ENCODE measurements at regions not wholly inside any gene's neighbourhood (a gene's known extent, or its start where the extent isn't known, plus 50 kb on each side); places are given as distances from the start of the nearest gene placed in this dataset.
"Not testable (repeated sequence)": the region's sequence is repeated elsewhere in the genome, so short reads cannot be mapped to it uniquely, and the experiment has no call there.

GRCh38 chr5:26535215-26535614 is 503.2 kb downstream of the CDH9 start:
- DNase-seq, result no peak

GRCh38 chr5:26530305-26530704 is 508.1 kb downstream of the CDH9 start:
- no peak for DNase-seq

DNA sequence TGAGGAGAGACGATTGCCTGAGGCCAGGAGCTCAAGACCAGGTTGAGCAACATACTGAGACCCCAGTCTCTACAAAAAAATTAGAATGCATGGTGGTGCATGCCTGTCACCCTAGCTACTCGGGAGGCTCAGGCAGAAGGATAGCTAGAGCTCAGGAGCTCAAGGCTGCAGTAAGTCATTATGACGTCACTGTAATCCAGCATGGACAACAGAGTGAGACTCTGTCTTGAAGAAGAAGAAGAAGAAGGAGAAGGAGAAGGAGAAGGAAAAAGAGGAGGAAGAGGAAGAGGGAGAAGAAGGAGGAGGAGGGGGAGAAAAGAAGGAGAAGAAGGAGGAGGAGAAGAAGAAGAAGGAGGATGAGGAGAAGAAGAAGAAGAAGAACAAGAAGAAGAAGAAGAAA is 519.1 kb downstream of the CDH9 start:
- no peak for DNase-seq

GRCh38 chr5:26518065-26518464 is 520.3 kb downstream of the CDH9 start:
- DNase-seq, result no peak

- DNase-seq, result no peak
Observed at GRCh38 chr5:26498972-26499371, 539.4 kb downstream of the CDH9 start.

DNA sequence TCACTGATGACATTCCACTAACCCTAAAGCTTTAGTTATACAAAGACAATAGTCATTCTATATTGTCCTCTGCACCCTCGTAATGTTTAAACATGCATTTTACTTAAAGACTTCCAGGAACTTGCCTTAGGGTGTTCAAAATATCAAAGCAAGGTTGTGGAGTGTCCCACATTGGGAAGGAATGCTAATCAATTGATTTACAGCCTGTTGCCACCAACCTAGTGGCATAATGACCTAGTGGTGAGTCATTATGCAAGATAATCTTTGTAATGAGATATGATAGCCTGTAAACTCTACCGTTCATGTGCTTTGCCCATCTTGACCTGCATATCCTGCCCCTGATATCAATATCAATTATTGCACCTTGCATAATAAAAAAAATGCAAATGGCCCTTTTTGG is 542.9 kb downstream of the CDH9 start:
- DNase-seq, result peak; percentile 1

GRCh38 chr5:26492906-26493459 is 545.4 kb downstream of the CDH9 start:
- DNase-seq, result no peak

DNA sequence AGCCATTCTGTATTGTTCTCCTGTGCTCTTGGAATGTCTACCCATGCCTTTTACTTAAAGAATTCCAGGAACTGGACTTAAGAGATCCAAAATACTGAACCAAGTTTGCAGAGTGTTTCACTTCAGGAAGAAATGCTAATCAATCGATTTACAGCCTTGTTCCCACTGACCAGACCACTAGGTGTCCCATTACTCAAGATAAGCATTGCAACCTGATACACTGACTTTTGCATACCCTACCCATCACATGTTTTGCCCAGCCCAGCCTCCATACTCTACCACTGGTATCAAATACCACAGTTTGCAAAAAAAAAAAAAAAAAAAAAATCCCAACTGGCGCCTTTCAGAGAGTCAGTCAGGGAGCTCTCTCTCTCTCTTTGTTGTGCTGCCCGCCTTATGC is 550.8 kb downstream of the CDH9 start:
- DNase-seq, result peak; percentile 6

- DNase-seq, result no peak
Observed at GRCh38 chr5:26486631-26487030, 551.8 kb downstream of the CDH9 start.

GRCh38 chr5:26485146-26485860 is 553.1 kb downstream of the CDH9 start:
- DNase-seq, result not testable (repeated sequence)

DNA sequence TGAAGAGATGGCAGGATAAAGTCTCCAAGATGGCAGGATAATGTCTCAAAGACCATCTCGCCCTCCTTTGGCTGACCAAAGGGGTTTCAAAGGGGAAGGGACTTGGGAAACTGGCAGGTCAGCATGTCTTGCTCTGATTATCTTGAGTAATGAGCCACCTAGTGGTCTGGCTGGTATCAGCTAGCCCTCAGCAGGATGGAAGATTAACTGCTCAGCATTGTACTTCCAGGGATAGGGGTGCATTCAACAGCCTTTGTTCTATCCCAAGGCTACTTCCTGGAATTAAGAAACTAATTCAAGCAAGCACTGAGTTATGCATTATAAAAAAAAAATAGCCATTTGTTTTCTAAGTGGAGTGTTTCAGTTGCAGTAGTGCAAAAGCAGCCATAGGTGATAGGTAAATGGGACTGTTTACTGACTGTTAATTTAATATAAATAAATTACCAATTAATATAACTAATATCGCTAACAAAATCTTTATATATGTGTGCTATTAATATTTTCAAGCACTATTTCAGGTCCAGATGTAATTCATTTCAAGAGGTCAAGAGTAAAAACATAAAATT is 555.5 kb downstream of the CDH9 start:
- DNase-seq, result peak; percentile 75

DNA sequence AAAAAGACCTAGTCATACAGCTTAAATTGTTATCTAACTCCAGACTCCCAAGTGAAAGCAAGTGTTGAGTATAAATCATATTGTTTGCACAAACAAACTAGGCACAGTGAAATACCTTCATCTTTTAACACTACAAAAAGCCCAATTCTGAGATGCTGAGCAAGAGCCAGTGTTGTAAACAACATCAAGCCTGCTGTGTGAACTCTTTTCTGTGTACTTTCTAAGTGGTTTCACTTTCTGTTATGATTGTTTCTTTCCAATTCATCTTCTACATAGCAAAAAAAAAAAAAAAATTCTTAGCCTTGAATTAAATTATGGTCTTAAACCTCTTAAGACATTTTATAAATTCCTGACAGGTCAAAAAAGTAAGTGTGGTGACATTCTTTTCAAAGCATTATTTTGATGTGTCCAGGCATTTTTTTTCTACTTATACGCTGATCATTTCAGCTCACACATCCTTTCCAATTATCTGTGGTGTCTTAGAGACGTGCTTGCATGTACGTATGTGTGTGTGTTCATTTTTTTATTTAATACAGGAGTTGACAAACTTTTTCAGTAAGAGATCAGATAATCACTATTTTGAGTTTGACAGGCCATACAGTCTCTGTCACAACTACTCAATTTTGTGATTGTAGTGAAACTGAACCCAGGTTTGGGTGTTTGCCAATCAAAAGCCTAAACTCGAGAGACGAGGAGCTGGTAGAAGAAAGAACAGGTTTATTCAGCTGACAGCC is 556.1 kb downstream of the CDH9 start:
- DNase-seq, result no peak

DNA sequence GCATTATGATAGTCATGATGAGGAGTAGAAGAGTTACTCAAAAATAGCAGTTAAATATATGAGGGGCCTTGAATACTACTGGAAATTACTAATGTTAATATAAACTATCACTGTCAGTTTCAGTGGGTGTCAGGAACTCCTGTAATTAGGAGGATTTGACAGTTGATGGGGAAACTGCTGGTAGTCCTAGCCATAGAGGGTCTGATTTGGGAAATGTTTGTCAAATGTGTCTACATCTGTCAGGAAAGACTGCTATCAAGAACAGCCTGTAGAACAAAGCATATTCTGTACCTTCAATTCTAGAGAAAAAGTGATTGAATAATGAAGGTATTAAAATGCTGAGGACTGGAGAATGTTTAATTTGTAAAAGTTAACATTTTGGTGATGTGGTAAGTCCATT is 567.9 kb downstream of the CDH9 start:
- DNase-seq, result no peak

DNA sequence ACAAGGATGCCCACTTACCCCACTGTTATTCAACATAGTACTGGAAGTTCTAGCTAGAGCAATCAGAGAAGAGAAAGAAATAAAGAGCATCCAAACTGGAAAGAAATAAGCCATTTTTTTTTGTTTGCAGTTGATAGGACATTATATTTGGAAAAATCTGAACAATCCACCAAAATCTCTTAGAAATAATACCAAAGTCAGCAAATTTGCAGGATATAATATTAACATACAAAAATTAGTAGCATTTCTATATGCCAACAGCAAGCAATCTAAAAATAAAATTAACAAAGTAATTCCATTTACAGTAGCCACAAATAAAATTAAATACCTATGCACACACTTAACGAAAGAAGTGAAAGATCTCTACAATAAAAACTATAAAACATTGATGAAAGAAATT is 599.3 kb downstream of the CDH9 start:
- DNase-seq, result no peak

GRCh38 chr5:26434688-26435087 is 603.7 kb downstream of the CDH9 start:
- no peak for DNase-seq

GRCh38 chr5:26432386-26432785 is 606.0 kb downstream of the CDH9 start:
- no peak for DNase-seq

DNA sequence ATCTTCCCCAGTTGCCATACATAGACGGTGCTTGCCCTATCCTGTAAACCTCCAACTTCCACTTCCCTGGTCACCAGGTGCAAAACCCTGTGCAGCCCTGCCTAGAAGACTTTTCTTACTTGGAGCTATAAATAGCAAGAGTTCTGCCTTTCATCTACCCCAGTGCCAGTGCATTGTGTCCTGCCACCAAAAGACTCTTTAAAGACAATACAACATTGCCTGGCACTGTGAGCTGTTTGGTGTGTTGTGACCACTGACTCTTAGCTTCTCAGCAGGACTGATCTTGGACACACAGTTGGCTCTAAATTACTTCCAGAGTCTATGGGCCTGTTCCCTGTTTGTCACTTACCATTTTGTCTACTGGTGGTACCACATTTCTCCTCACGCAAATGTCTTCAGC is 608.1 kb downstream of the CDH9 start:
- DNase-seq, result no peak

GRCh38 chr5:26427281-26427680 is 611.1 kb downstream of the CDH9 start:
- DNase-seq, result no peak

DNA sequence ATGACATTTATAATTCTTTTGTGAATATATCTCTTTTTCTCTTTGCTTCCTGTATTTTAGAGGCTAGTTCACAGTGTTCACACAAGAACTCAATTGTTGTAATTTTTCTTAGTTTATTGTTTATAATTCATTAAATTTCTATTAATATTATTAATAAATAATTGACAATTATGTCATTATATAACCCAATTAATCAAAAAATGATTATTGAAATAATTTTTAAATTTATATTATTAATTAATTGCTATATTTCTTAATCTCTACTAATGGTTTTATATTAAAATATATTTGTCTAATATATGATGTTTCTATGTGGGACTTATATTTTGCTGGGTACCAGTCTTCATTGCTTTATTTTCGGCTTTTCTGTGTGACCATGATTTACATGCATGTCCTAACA is 618.4 kb downstream of the CDH9 start:
- no peak for DNase-seq

GRCh38 chr5:26416911-26417310 is 621.5 kb downstream of the CDH9 start:
- no peak for DNase-seq

- no peak for DNase-seq
Observed at GRCh38 chr5:26415987-26416779, 622.2 kb downstream of the CDH9 start.

DNA sequence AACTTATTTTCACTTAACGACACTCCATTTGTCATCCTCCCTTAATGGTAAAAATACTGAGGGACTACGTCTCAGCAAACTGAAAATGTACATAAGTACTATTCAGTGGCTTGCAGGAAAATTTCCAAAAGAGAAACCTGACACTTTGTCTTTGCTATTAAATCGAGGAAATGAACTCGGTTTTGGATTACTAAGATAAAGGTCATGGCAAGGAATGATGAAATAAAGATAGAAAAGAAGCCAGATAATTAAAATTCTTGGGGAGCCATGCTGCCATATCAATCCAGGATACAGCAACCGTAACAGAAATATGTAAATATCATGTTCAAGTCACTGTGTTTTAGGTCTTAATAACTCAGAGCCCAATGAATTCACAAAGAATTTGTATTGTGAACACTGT is 647.8 kb downstream of the CDH9 start:
- no peak for DNase-seq

DNA sequence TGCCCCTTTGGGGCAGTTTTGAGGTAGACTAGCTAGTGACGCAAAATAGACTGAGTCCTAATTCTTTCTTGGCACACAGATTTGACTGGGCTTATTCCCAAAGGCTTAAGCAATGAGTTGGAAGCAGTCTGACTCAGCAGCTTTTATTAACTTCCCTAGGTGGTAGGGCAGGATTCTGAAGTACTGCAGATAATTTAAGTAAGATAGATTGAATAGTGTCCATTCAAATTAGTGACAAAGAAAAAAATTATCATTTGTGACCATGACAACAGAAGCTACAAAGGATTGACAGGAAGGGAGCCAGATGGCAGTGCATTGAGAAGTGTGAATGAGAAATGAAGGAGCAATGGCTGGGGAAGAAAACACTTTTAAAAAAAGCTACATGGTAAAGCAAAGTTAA is 649.4 kb downstream of the CDH9 start:
- peak; percentile 37 for DNase-seq
